Ishikawa (cell line): ENCODE measurements at regions not wholly inside any gene's neighbourhood (a gene's known extent, or its start where the extent isn't known, plus 50 kb on each side); places are given as distances from the start of the nearest gene placed in this dataset.

Source experiments
- CEBPB ChIP-seq: IDR thresholded peaks from 2 replicates; pipeline ENCODE4 v1.6.1; 2012
- CREB1 ChIP-seq: IDR thresholded peaks from 2 replicates; pipeline ENCODE4 v1.6.1; 2012; ENCODE audit warnings: low read depth
- EP300 ChIP-seq: IDR thresholded peaks from 2 replicates; pipeline ENCODE4 v1.6.1; 2012; ENCODE audit warnings: borderline replicate concordance
- FOXM1 ChIP-seq: IDR thresholded peaks from 2 replicates; pipeline ENCODE4 v1.6.1; 2012; ENCODE audit warnings: low read depth, borderline replicate concordance
- RAD21 ChIP-seq: IDR thresholded peaks from 2 replicates; pipeline ENCODE4 v1.6.1; 2012; ENCODE audit warnings: low read depth
- TAF1 ChIP-seq: IDR thresholded peaks from 2 replicates; pipeline ENCODE4 v1.6.1; 2012; ENCODE audit warnings: low read depth, mild to moderate bottlenecking
- TCF12 ChIP-seq: IDR thresholded peaks from 2 replicates; pipeline ENCODE4 v1.6.1; 2012; ENCODE audit warnings: low read depth
- TEAD4 ChIP-seq: IDR thresholded peaks from 2 replicates; pipeline ENCODE4 v1.6.1; 2012
- YY1 ChIP-seq: IDR thresholded peaks from 2 replicates; pipeline ENCODE4 v1.6.1; 2012; ENCODE audit warnings: low read depth
- ZBTB7A ChIP-seq: IDR thresholded peaks from 2 replicates; pipeline ENCODE4 v1.6.1; 2012; ENCODE audit warnings: low read depth
- TF ChIP-seq, protein P1 (sequence below): IDR thresholded peaks from 2 replicates; pipeline ENCODE4 v1.6.1; 2012; ENCODE audit warnings: low read depth, mild to moderate bottlenecking
- TF ChIP-seq, protein P2 (sequence below): IDR thresholded peaks from 2 replicates; pipeline ENCODE4 v1.6.1; 2012

DNA sequence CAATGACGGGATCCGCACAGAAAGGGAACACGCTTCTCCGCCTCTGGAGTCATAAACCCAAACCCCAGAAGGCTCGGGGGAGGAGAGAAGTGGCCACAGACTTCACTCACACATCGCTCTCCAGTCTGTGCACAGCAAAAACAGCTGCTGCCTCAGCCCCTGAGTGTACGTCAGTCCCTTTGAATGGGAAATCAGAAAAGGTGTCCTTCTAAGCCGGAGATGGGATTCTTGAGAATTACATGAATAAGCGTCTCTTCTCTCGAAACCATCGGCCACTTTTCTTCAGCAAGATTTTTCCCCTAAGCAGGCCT lies 78.3 kb downstream of the PDCL3 start:
- TF ChIP-seq TAF1: no peak
- TF ChIP-seq RAD21: no peak
- TF ChIP-seq, protein P1, sequence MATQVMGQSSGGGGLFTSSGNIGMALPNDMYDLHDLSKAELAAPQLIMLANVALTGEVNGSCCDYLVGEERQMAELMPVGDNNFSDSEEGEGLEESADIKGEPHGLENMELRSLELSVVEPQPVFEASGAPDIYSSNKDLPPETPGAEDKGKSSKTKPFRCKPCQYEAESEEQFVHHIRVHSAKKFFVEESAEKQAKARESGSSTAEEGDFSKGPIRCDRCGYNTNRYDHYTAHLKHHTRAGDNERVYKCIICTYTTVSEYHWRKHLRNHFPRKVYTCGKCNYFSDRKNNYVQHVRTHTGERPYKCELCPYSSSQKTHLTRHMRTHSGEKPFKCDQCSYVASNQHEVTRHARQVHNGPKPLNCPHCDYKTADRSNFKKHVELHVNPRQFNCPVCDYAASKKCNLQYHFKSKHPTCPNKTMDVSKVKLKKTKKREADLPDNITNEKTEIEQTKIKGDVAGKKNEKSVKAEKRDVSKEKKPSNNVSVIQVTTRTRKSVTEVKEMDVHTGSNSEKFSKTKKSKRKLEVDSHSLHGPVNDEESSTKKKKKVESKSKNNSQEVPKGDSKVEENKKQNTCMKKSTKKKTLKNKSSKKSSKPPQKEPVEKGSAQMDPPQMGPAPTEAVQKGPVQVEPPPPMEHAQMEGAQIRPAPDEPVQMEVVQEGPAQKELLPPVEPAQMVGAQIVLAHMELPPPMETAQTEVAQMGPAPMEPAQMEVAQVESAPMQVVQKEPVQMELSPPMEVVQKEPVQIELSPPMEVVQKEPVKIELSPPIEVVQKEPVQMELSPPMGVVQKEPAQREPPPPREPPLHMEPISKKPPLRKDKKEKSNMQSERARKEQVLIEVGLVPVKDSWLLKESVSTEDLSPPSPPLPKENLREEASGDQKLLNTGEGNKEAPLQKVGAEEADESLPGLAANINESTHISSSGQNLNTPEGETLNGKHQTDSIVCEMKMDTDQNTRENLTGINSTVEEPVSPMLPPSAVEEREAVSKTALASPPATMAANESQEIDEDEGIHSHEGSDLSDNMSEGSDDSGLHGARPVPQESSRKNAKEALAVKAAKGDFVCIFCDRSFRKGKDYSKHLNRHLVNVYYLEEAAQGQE: no peak
- no peak for TF ChIP-seq CEBPB
- TF ChIP-seq, protein P2, sequence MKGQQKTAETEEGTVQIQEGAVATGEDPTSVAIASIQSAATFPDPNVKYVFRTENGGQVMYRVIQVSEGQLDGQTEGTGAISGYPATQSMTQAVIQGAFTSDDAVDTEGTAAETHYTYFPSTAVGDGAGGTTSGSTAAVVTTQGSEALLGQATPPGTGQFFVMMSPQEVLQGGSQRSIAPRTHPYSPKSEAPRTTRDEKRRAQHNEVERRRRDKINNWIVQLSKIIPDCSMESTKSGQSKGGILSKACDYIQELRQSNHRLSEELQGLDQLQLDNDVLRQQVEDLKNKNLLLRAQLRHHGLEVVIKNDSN: no peak
- no peak for TF ChIP-seq TEAD4
- TF ChIP-seq TCF12: no peak
- TF ChIP-seq FOXM1: no peak
- TF ChIP-seq EP300: no peak
- TF ChIP-seq CREB1: no peak
- TF ChIP-seq ZBTB7A: no peak
- no peak for TF ChIP-seq YY1
